GM18867 (cell line): ENCODE measurements at regions not wholly inside any gene's neighbourhood (a gene's known extent, or its start where the extent isn't known, plus 50 kb on each side); places are given as distances from the start of the nearest gene placed in this dataset.

ENCODE experiments used
- ATAC-seq: cut with Tn5 transposase; IDR thresholded peaks from one replicate; pipeline ENCODE4 v1.9.1; 2021; ENCODE audit warnings: mild to moderate bottlenecking, moderate library complexity; ENCODE audit not compliant: unreplicated experiment

DNA sequence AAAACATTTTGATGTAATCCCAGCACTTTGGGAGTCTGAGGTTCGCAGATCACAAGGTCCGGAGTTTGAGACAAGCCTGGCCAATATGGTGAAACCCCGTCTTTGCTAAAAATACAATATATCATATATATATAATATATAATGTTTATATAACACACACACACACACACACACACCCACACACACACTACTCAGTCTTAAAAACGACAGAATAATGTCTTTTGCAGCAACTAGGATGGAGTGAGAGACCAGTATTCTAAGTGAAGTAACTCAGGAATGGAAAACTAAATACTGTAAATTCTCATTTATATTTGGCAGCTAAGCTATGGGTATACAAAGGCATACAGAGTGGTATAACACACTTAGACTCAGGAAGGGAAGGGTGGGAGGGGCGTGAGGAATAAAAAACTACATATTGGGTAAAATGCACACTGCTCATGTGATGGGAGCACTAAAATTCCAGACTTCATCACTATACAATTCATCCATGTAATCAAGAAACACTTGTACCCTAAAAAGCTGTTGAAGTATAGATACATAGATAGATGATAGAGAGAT lies 231.2 kb upstream of the SEMA3A start:
- ATAC-seq = no peak

- no peak for ATAC-seq
Measured at GRCh38 chr7:84422790-84423189, 228.2 kb upstream of the SEMA3A start.

DNA sequence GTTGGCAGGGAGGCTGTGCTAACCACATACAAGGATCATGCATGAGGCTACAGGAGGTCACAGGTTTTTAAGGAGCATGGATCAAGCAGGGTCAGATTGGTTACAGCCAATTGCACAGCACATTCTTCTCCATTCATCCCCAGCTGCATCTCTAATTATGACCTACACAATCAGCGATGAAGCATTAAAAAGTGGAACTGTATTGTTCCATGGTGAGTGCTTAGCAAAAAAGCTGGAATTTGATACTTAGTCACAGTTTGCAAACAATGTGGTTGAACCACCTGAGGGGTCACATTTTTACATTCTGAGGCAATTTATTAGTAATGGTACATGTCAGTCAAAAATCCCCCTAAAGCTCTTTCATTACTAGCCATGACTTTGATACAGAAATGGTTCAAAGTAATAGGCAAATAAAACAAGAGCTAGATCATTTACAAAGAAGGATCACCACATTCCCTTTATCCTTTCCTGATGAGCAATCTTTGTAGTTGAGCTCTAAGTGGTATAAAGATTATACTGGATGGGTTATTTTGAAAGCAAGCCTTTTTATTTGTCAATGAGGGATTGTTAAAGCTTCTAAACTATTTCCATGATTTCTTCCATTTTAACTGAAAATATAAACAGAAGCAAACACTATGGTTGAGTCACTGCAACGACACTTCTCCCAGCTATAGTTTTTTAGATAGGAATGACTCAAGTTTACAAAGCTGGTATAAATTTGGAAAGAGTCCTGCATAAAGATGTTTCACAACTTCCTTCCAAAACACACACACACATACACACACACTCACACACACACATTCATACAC lies 217.8 kb upstream of the SEMA3A start:
- no peak for ATAC-seq

- ATAC-seq = no peak
Measured at GRCh38 chr7:84399661-84400060, 205.1 kb upstream of the SEMA3A start.

DNA sequence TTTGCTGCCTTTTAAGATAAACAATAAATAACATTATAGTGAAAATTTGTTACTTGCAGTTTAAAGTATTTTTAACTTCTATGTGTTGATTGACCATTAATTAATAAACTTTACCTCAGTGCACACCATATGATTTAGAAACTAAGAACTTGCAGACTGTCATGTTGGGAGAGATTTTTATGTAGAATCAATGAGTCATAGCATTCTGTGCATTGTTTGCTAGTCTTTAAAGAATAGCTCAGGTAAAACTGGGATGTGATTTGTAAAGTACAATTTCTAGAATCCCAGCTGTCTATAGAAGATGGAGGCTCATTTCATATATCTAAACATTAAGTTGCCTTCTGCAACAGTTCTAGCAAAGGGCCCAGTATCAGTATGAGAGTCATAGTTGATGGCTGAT lies 199.6 kb upstream of the SEMA3A start:
- no peak for ATAC-seq

DNA sequence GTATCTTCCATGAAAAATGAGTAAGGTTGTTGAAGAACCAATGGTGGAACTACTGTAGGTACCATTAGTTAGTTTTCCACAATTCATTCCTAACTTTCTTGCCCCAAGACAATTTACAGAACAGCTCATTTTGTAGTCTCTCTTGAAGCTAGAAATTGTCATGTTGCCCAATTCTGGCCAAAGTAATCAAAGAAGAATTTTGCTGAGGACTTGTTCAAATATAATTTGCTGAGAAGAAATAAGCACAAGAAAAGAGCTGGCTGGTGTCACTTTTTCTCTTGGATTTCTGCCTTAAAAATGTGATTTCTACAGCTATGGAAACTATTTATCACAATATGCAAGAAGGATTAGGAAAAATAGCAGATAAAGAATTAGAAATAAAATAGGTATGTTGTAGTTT lies 199.2 kb upstream of the SEMA3A start:
- ATAC-seq = no peak

- no peak for ATAC-seq
Measured at GRCh38 chr7:84390845-84391244, 196.3 kb upstream of the SEMA3A start.

DNA sequence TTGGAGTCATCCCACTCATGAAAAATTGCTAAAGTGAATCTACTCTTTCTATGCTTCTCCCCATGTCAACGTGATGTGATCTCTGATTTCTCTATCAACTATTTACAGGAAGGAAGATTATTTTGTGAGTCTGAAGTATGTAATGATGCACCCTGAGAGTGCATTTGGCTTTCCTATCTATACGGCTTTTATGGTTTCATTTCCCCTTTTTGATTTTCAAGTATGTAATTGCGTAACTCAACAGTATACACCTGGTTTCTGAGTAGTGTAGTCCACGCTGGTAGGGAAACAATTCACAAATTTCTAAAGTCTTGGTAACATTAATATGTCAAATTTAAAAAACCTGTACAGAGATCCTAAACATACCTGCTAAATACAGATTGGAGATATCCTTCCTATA lies 194.7 kb upstream of the SEMA3A start:
- peak; percentile 98 for ATAC-seq

DNA sequence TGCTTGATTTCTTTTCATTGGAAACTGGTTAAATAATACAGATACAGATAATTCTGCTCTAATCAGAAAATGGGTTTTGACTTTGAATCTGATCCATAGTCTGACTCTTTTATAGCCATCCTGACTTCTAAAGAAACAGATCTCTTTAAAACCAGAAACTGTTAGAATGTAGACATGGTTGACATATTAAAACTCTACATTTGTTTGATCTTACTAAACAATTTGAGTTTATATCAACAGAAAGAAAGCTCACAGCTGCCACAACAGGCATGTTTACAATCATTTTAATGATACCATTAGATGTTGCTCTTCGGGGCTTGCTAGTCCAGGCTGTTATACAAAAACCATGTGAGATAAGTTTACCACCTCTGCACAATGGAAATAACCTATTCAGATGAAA lies 193.0 kb upstream of the SEMA3A start:
- ATAC-seq = no peak

DNA sequence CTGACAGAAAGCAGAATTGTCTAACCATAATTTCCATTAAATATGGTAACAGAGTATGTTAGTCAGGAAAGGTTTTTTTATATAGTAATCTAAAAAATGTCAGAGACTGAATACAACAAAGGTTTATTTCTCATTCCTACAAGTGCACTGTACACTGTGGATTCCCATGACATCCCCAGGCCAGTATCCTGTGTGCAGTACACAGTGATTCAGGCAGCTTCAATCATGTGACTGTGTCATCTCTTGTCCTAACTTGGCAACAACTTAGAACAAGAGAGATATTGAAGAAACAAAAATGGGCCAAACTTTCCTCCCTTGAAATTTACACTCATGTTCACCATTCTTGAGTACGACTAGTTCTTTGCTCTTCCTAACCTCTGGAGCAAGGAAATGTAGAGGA lies 189.8 kb upstream of the SEMA3A start:
- no peak for ATAC-seq

DNA sequence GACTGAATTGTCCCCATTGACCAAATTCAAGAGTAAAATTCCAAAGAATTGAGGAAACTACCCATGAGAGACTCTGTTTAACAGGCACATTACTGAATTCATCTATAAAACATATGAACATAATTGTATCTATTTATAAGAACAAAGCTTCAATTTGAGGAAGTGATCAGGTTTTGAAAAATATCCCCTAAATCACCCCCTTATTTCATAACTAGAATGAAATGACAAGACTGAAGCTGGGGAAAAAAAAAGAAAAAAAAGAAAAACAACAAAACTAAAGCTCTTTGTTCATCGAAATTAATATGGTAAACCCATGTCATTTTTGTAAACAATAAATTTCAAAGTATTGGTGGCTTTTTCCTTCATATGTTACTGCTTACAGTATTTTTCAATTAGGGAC lies 184.9 kb upstream of the SEMA3A start:
- ATAC-seq = no peak

DNA sequence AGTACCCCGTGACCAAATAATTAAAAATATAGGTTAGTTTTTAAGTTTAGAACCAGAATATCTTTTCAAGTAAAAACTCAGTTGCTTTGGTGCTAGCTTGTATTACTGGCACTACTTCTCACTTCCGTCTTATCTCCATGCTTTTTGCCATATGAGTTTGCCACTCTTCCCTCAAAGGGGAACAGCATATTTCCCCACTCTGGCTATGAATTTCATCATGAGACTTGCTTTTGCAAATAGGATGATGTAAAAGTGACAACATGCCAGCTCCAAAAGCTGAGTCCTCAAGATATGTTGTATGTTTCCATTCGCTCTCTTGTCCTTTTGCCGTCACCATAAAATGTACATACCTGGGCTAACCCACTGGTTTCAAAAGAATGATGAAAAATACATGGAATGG lies 178.1 kb upstream of the SEMA3A start:
- no peak for ATAC-seq

GRCh38 chr7:84372155-84372621 lies 177.6 kb upstream of the SEMA3A start:
- ATAC-seq = no peak

GRCh38 chr7:84370114-84370513 lies 175.5 kb upstream of the SEMA3A start:
- no peak for ATAC-seq

- no peak for ATAC-seq
Measured at GRCh38 chr7:84368122-84368521, 173.5 kb upstream of the SEMA3A start.

DNA sequence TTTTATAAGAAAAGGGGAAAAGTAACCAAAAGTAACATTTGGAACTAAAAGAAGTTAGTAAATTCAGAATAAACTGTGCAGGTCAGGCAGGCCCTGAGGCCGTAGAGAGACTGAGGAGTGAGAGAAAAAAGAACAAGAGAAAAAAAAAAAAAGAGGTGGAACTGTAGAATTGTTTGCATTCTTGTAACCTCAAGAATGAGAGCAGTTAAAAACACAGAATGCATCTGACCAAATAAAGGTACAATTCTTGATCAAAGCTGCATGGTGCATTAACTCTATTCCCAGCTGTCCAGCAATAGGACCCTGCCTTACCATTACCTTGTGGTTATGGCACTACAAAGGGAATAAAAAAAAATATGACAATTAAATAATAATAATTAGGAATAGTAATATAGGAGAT lies 170.1 kb upstream of the SEMA3A start:
- ATAC-seq = no peak

DNA sequence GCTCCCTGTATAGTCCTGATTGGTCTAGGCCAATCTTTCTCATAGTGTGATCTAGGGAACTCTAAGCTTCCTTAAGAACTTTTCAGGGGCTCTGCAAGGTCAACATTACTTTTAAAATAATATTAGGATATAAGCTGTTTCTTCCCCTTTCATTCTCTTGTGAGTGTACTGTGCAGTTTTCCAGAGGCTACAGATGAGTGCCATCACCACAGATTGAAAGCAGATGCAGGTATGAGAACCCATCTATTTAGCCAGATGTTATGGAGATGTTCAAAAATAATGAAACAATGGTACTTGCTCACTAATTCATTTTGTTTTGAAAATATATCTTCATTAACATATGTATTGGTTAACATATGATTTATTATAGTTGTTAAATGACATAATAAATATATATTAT lies 169.2 kb upstream of the SEMA3A start:
- no peak for ATAC-seq

GRCh38 chr7:84362828-84363227 lies 168.2 kb upstream of the SEMA3A start:
- ATAC-seq = no peak

GRCh38 chr7:84362360-84362759 lies 167.8 kb upstream of the SEMA3A start:
- no peak for ATAC-seq

GRCh38 chr7:84354866-84355265 lies 160.3 kb upstream of the SEMA3A start:
- ATAC-seq = no peak

GRCh38 chr7:84354030-84354429 lies 159.4 kb upstream of the SEMA3A start:
- no peak for ATAC-seq

- ATAC-seq = no peak
Measured at GRCh38 chr7:84339306-84339705, 144.7 kb upstream of the SEMA3A start.

DNA sequence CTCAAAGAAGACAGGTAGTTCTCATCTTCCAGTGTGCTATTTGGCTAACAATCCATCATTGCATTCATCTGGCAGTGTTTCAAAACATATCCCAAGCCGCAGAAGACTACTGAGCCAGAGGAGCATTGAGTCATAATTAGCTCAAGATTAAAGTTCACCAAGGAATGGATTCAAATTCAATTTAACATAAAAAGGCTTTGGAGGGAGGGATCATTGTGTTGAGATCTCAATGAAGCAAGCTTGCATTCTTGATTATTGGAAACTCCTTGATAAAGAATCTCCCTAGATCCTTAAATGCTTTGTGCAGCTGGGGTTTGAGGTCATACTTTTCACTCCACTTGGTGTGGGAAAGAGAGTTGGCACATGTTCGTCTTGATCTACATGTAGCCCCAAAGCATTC lies 142.8 kb upstream of the SEMA3A start:
- ATAC-seq = no peak
